Astrocyte (in vitro differentiated cells and primary cell): ENCODE measurements at regions not wholly inside any gene's neighbourhood (a gene's known extent, or its start where the extent isn't known, plus 50 kb on each side); places are given as distances from the start of the nearest gene placed in this dataset.

Source experiments
- DNase-seq: peaks from one replicate; pipeline ENCODE4 v3.0.0-alpha.2; 2010; ENCODE audit warnings: low read depth
- FAIRE-seq: peaks from 2 replicates; lab custom pipeline; 2011; peaks lifted over from hg19 to GRCh38; lab: Jason Lieb, UNC
- H2AFZ ChIP-seq: 2 replicates; pipeline ENCODE4 v1.6.0; 2012; ENCODE audit warnings: low read depth, low read length, inconsistent platforms
- H3K27ac ChIP-seq: 2 replicates; pipeline ENCODE4 v1.5.1; 2011; ENCODE audit warnings: low read depth, low read length, inconsistent platforms
- H3K27me3 ChIP-seq: 2 replicates; pipeline ENCODE4 v1.6.0; 2011; ENCODE audit warnings: low read length, inconsistent platforms; ENCODE audit not compliant: insufficient read depth
- H3K36me3 ChIP-seq: 2 replicates; pipeline ENCODE4 v1.5.1; 2011; ENCODE audit warnings: low read length, inconsistent platforms; ENCODE audit not compliant: insufficient read depth
- H3K4me1 ChIP-seq: 2 replicates; pipeline ENCODE4 v1.5.1; 2011; ENCODE audit warnings: low read length, inconsistent platforms; ENCODE audit not compliant: insufficient read depth
- H3K4me2 ChIP-seq: 2 replicates; pipeline ENCODE4 v1.6.0; 2012; ENCODE audit warnings: low read length, inconsistent platforms
- H3K4me3 ChIP-seq: 2 replicates; pipeline ENCODE4 v1.5.1; 2011; ENCODE audit warnings: low read depth, mild to moderate bottlenecking, low read length, inconsistent platforms; ENCODE audit not compliant: insufficient read depth
- H3K79me2 ChIP-seq: 2 replicates; pipeline ENCODE4 v1.6.0; 2012; ENCODE audit warnings: mild to moderate bottlenecking, low read length, inconsistent platforms; ENCODE audit not compliant: insufficient read depth
- H3K9ac ChIP-seq: 2 replicates; pipeline ENCODE4 v1.6.0; 2012; ENCODE audit warnings: mild to moderate bottlenecking, low read length, inconsistent platforms
- H3K9me3 ChIP-seq: 2 replicates; pipeline ENCODE4 v1.5.1; 2012; ENCODE audit warnings: low read depth, mild to moderate bottlenecking, low read length, inconsistent platforms; ENCODE audit not compliant: insufficient read depth
- H4K20me1 ChIP-seq: 2 replicates; pipeline ENCODE4 v1.6.0; 2012; ENCODE audit warnings: low read length, inconsistent platforms; ENCODE audit not compliant: insufficient read depth
- H3K27ac Mint-ChIP-seq: one replicate; pipeline ENCODE4 v1.8.0; 2021; ENCODE audit warnings: mild to moderate bottlenecking, mixed read lengths; ENCODE audit not compliant: unreplicated experiment
- H3K27me3 Mint-ChIP-seq: one replicate; pipeline ENCODE4 v1.8.0; 2021; ENCODE audit warnings: low read depth, mixed read lengths; ENCODE audit not compliant: unreplicated experiment
- H3K36me3 Mint-ChIP-seq: one replicate; pipeline ENCODE4 v1.8.0; 2021; ENCODE audit warnings: low read depth, mixed read lengths; ENCODE audit not compliant: unreplicated experiment
- H3K4me1 Mint-ChIP-seq: one replicate; pipeline ENCODE4 v1.8.0; 2021; ENCODE audit warnings: low read depth, mixed read lengths; ENCODE audit not compliant: unreplicated experiment
- H3K4me3 Mint-ChIP-seq: one replicate; pipeline ENCODE4 v1.8.0; 2021; ENCODE audit warnings: mild to moderate bottlenecking, moderate library complexity, mixed read lengths; ENCODE audit not compliant: unreplicated experiment
- H3K9me3 Mint-ChIP-seq: one replicate; pipeline ENCODE4 v1.8.0; 2021; ENCODE audit warnings: mild to moderate bottlenecking, mixed read lengths; ENCODE audit not compliant: unreplicated experiment
- CTCF ChIP-seq: IDR thresholded peaks from 2 replicates; pipeline ENCODE4 v1.5.1; 2011; ENCODE audit warnings: low read depth, mild to moderate bottlenecking, inconsistent platforms, low read length, moderate library complexity; ENCODE audit not compliant: insufficient read depth
- EZH2 ChIP-seq: IDR thresholded peaks from 2 replicates; pipeline ENCODE4 v1.6.1; 2012; ENCODE audit warnings: mild to moderate bottlenecking, low read length, inconsistent platforms; ENCODE audit not compliant: insufficient read depth

GRCh38 chr1:188350104-188350503 is 1521.4 kb downstream of the PLA2G4A start:
- Histone ChIP-seq H3K27ac (no peak overlapping the region), H3K9me3 (no peaks in the 10 kb centered on the region), H3K4me3 (no peak overlapping the region), H4K20me1 (no peaks in the 10 kb centered on the region), H3K4me2 (no peak overlapping the region), H3K4me1 (no peaks in the 10 kb centered on the region), H3K79me2 (no peaks in the 10 kb centered on the region), H3K36me3 (no peaks in the 10 kb centered on the region), H2AFZ (no peak overlapping the region), H3K9ac (no peak overlapping the region), H3K27me3 (no peaks in the 10 kb centered on the region)
- no peaks in the 10 kb centered on the region for H3K36me3 Mint-ChIP-seq
- H3K4me3 Mint-ChIP-seq = no peak overlapping the region
- no peak for TF ChIP-seq EZH2
- no peak for TF ChIP-seq CTCF
- FAIRE-seq = no peak
- H3K27ac Mint-ChIP-seq = no peak overlapping the region
- H3K4me1 Mint-ChIP-seq = no peaks in the 10 kb centered on the region
- H3K9me3 Mint-ChIP-seq = peaks cover 2% of the 10 kb centered on the region
- no peak for DNase-seq
- no peaks in the 10 kb centered on the region for H3K27me3 Mint-ChIP-seq

- no peaks in the 10 kb centered on the region for H3K36me3 ChIP-seq
- Mint-ChIP-seq H3K27ac (no peak overlapping the region), H3K4me3 (no peak overlapping the region), H3K4me1 (no peaks in the 10 kb centered on the region), H3K36me3 (no peaks in the 10 kb centered on the region), H3K9me3 (peaks cover 2% of the 10 kb centered on the region), H3K27me3 (no peaks in the 10 kb centered on the region)
- no peaks in the 10 kb centered on the region for H3K79me2 ChIP-seq
- H3K9ac ChIP-seq = no peak overlapping the region
- TF ChIP-seq CTCF (no peak), EZH2 (no peak)
- H3K4me2 ChIP-seq = no peak overlapping the region
- no peaks in the 10 kb centered on the region for H4K20me1 ChIP-seq
- no peak overlapping the region for H3K4me3 ChIP-seq
- DNase-seq (no peak), FAIRE-seq (no peak)
- no peaks in the 10 kb centered on the region for H3K9me3 ChIP-seq
- no peaks in the 10 kb centered on the region for H3K27me3 ChIP-seq
- no peak overlapping the region for H2AFZ ChIP-seq
- no peaks in the 10 kb centered on the region for H3K4me1 ChIP-seq
- no peak overlapping the region for H3K27ac ChIP-seq
Observed at GRCh38 chr1:188355082-188355481, 1526.3 kb downstream of the PLA2G4A start.

GRCh38 chr1:188355847-188356246 is 1527.1 kb downstream of the PLA2G4A start:
- no peak overlapping the region for H3K27ac ChIP-seq
- no peaks in the 10 kb centered on the region for H3K4me1 ChIP-seq
- H2AFZ ChIP-seq = no peak overlapping the region
- H4K20me1 ChIP-seq = no peaks in the 10 kb centered on the region
- H3K9me3 ChIP-seq = no peaks in the 10 kb centered on the region
- Mint-ChIP-seq H3K4me3 (no peak overlapping the region), H3K36me3 (no peaks in the 10 kb centered on the region), H3K4me1 (no peaks in the 10 kb centered on the region), H3K9me3 (peaks cover 2% of the 10 kb centered on the region), H3K27me3 (no peaks in the 10 kb centered on the region), H3K27ac (no peak overlapping the region)
- no peaks in the 10 kb centered on the region for H3K79me2 ChIP-seq
- TF ChIP-seq CTCF = no peak
- TF ChIP-seq EZH2 = no peak
- FAIRE-seq (no peak), DNase-seq (no peak)
- H3K27me3 ChIP-seq = no peaks in the 10 kb centered on the region
- H3K9ac ChIP-seq = no peak overlapping the region
- no peak overlapping the region for H3K4me2 ChIP-seq
- no peaks in the 10 kb centered on the region for H3K36me3 ChIP-seq
- H3K4me3 ChIP-seq = no peak overlapping the region
